ENCODE measurements at regions not wholly inside any gene's neighbourhood (a gene's known extent, or its start where the extent isn't known, plus 50 kb on each side); places are given as distances from the start of the nearest gene placed in this dataset.
"Not testable (repeated sequence)": the region's sequence is repeated elsewhere in the genome, so short reads cannot be mapped to it uniquely, and the experiment has no call there.

GRCh38 chr2:133888621-133889219 lies 320.5 kb upstream of the NCKAP5 start:
- DNase-seq = no peak
- intact Hi-C loops (cut with micrococcal nuclease) = loop anchor here (5.0 to 10.0 kb wide), 2 partner anchors 319 to 1006 kb away; no protein-coding TSS in a partner anchor
- H3K27me3 Mint-ChIP-seq (ENCODE audit: low read depth) = peaks cover 10% of the 10 kb centered on the region
- no peak overlapping the region for H3K27ac Mint-ChIP-seq
- CTCF ChIA-PET = no interaction called here
- H3K4me3 Mint-ChIP-seq = no peak overlapping the region
- no peaks in the 10 kb centered on the region for H3K36me3 Mint-ChIP-seq (ENCODE audit: low read depth)
- H3K4me1 Mint-ChIP-seq (ENCODE audit: low read depth) = no peaks in the 10 kb centered on the region
- H3K9me3 Mint-ChIP-seq = peaks cover 2% of the 10 kb centered on the region

GRCh38 chr2:133892352-133892913 lies 324.2 kb upstream of the NCKAP5 start:
- no peaks in the 10 kb centered on the region for H3K36me3 Mint-ChIP-seq (ENCODE audit: low read depth)
- no peak overlapping the region for H3K27ac Mint-ChIP-seq
- no peak for DNase-seq
- intact Hi-C loops (cut with micrococcal nuclease) = no loop called here
- CTCF ChIA-PET = no interaction called here
- peaks cover 8% of the 10 kb centered on the region for H3K27me3 Mint-ChIP-seq (ENCODE audit: low read depth)
- H3K4me1 Mint-ChIP-seq (ENCODE audit: low read depth) = no peaks in the 10 kb centered on the region
- no peak overlapping the region for H3K4me3 Mint-ChIP-seq
- H3K9me3 Mint-ChIP-seq = peaks cover 5% of the 10 kb centered on the region

GRCh38 chr2:133894429-133894828 lies 326.2 kb upstream of the NCKAP5 start:
- Mint-ChIP-seq H3K27ac (no peak overlapping the region), H3K4me3 (no peak overlapping the region), H3K9me3 (peaks cover 5% of the 10 kb centered on the region), H3K4me1 (ENCODE audit: low read depth) (no peaks in the 10 kb centered on the region), H3K36me3 (ENCODE audit: low read depth) (no peaks in the 10 kb centered on the region), H3K27me3 (ENCODE audit: low read depth) (peaks cover 8% of the 10 kb centered on the region)
- CTCF ChIA-PET = no interaction called here
- intact Hi-C loops (cut with micrococcal nuclease) = no loop called here
- DNase-seq = no peak

- H3K4me3 Mint-ChIP-seq; H3K9me3 Mint-ChIP-seq; H3K27ac Mint-ChIP-seq; H3K4me1 Mint-ChIP-seq (ENCODE audit: low read depth); intact Hi-C loops (cut with micrococcal nuclease); H3K36me3 Mint-ChIP-seq (ENCODE audit: low read depth); DNase-seq: not testable (repeated sequence)
- H3K27me3 Mint-ChIP-seq (ENCODE audit: low read depth) = peaks cover 20% of the 10 kb centered on the region
- CTCF ChIA-PET = interaction anchor here (1.1 kb wide), 1 partner anchor 11 kb away, joined by 3 read pairs; no protein-coding TSS in a partner anchor
Observed at GRCh38 chr2:133897838-133898237, 329.6 kb upstream of the NCKAP5 start.

GRCh38 chr2:133900909-133901308 lies 332.6 kb upstream of the NCKAP5 start:
- no peaks in the 10 kb centered on the region for H3K9me3 Mint-ChIP-seq
- intact Hi-C loops (cut with micrococcal nuclease) = no loop called here
- H3K27ac Mint-ChIP-seq = no peak overlapping the region
- H3K27me3 Mint-ChIP-seq (ENCODE audit: low read depth) = peaks cover 19% of the 10 kb centered on the region
- H3K4me1 Mint-ChIP-seq (ENCODE audit: low read depth) = no peaks in the 10 kb centered on the region
- no peak overlapping the region for H3K4me3 Mint-ChIP-seq
- DNase-seq = no peak
- CTCF ChIA-PET = no interaction called here
- no peaks in the 10 kb centered on the region for H3K36me3 Mint-ChIP-seq (ENCODE audit: low read depth)

GRCh38 chr2:133906396-133906795 lies 338.1 kb upstream of the NCKAP5 start:
- Mint-ChIP-seq H3K36me3 (ENCODE audit: low read depth) (peaks cover 2% of the 10 kb centered on the region), H3K4me3 (no peak overlapping the region), H3K27me3 (ENCODE audit: low read depth) (peaks cover 35% of the 10 kb centered on the region), H3K9me3 (peaks cover 3% of the 10 kb centered on the region), H3K27ac (no peak overlapping the region), H3K4me1 (ENCODE audit: low read depth) (no peaks in the 10 kb centered on the region)
- CTCF ChIA-PET = no interaction called here
- intact Hi-C loops (cut with micrococcal nuclease) = no loop called here
- DNase-seq = no peak

DNA sequence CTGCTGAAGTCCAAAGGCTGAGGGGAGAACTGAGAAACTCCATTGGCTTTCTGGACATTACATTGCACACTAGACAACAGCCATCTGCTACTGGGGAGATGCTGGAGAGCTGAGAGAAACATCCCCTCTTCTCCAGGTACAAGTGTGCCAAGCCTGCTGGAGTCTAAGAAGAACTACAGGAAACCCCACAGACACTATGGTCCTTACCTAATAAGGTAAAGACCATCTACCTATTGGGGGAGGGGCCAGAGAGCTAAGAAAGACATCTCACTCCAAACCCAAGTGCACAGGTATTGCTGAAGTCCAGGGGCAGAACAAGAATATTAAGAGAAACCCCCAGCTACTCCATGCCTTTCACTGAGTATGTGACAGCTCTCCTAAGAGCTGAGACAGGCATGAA lies 338.7 kb upstream of the NCKAP5 start:
- CTCF ChIA-PET = no interaction called here
- Mint-ChIP-seq H3K9me3 (peaks cover 3% of the 10 kb centered on the region), H3K4me1 (ENCODE audit: low read depth) (no peaks in the 10 kb centered on the region), H3K4me3 (no peak overlapping the region), H3K27ac (no peak overlapping the region), H3K36me3 (ENCODE audit: low read depth) (peaks cover 2% of the 10 kb centered on the region), H3K27me3 (ENCODE audit: low read depth) (peaks cover 35% of the 10 kb centered on the region)
- DNase-seq = no peak
- intact Hi-C loops (cut with micrococcal nuclease) = no loop called here

DNA sequence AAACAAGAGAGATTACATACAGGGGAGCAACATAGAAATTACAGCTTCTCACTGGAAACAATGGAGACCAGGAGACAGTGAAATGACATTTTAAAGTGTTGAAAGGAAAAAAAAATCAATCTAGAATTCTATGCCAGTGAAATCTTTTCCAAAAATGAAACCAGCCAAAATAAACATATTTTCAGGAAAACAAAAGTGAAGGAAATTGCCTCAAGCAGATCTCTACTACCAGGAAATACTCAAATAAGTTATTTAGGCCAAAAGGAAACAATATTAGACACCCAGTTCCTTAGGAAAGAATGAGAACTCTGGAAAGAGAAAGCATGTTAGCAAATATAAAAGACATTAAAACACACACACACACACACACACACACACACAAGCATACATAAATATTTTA lies 339.9 kb upstream of the NCKAP5 start:
- peaks cover 3% of the 10 kb centered on the region for H3K9me3 Mint-ChIP-seq
- peaks cover 27% of the 10 kb centered on the region for H3K27me3 Mint-ChIP-seq (ENCODE audit: low read depth)
- CTCF ChIA-PET = no interaction called here

GRCh38 chr2:133918141-133918540 lies 335.7 kb upstream of the MGAT5 start:
- H3K4me3 Mint-ChIP-seq = no peak overlapping the region
- intact Hi-C loops (cut with micrococcal nuclease) = no loop called here

More for the DNA sequence above, 339.9 kb upstream of the NCKAP5 start:
- H3K4me3 Mint-ChIP-seq = no peak overlapping the region
- H3K27ac Mint-ChIP-seq = no peak overlapping the region
- intact Hi-C loops (cut with micrococcal nuclease) = no loop called here
- DNase-seq = no peak
- no peaks in the 10 kb centered on the region for H3K4me1 Mint-ChIP-seq (ENCODE audit: low read depth)
- H3K36me3 Mint-ChIP-seq (ENCODE audit: low read depth) = peaks cover 2% of the 10 kb centered on the region

GRCh38 chr2:133919285-133919684 lies 334.6 kb upstream of the MGAT5 start:
- Mint-ChIP-seq H3K9me3 (no peaks in the 10 kb centered on the region), H3K4me3 (no peak overlapping the region), H3K27me3 (ENCODE audit: low read depth) (peaks cover 4% of the 10 kb centered on the region), H3K36me3 (ENCODE audit: low read depth) (no peaks in the 10 kb centered on the region), H3K27ac (no peak overlapping the region), H3K4me1 (ENCODE audit: low read depth) (no peaks in the 10 kb centered on the region)
- CTCF ChIA-PET = no interaction called here
- intact Hi-C loops (cut with micrococcal nuclease) = no loop called here
- no peak for DNase-seq

More at GRCh38 chr2:133918141-133918540, 335.7 kb upstream of the MGAT5 start:
- DNase-seq = no peak
- Mint-ChIP-seq H3K4me1 (ENCODE audit: low read depth) (no peaks in the 10 kb centered on the region), H3K27ac (no peak overlapping the region), H3K27me3 (ENCODE audit: low read depth) (peaks cover 4% of the 10 kb centered on the region), H3K36me3 (ENCODE audit: low read depth) (no peaks in the 10 kb centered on the region), H3K9me3 (no peaks in the 10 kb centered on the region)
- CTCF ChIA-PET = no interaction called here

DNA sequence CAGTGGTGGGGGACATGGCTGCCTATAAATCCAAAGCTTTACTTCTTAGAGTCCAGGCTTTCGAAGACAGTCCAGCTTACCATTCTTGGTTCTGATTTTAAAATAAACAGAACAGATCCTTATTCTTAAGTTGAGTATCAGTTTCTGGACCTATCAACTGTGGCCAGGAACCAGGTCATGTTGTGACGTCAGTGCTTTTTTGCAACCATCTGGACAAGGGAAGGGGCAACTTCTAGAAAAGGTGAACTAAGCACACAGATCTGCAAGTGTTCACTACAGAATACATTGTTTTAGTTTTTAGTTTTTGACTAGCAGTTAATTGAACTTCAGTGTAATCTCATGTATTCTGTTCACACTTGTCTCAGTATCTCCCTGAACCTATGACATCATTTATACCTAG lies 326.0 kb upstream of the MGAT5 start:
- H3K36me3 Mint-ChIP-seq (ENCODE audit: low read depth) = no peaks in the 10 kb centered on the region
- H3K9me3 Mint-ChIP-seq = no peaks in the 10 kb centered on the region
- intact Hi-C loops (cut with micrococcal nuclease) = no loop called here
- H3K4me3 Mint-ChIP-seq = no peak overlapping the region
- peaks cover 12% of the 10 kb centered on the region for H3K27me3 Mint-ChIP-seq (ENCODE audit: low read depth)
- no peak overlapping the region for H3K27ac Mint-ChIP-seq
- DNase-seq = no peak
- CTCF ChIA-PET = no interaction called here
- H3K4me1 Mint-ChIP-seq (ENCODE audit: low read depth) = no peaks in the 10 kb centered on the region

GRCh38 chr2:133936096-133936495 lies 317.8 kb upstream of the MGAT5 start:
- CTCF ChIA-PET = no interaction called here
- intact Hi-C loops (cut with micrococcal nuclease) = no loop called here
- Mint-ChIP-seq H3K27me3 (ENCODE audit: low read depth) (peaks cover 5% of the 10 kb centered on the region), H3K27ac (no peak overlapping the region), H3K9me3 (no peaks in the 10 kb centered on the region), H3K4me1 (ENCODE audit: low read depth) (no peaks in the 10 kb centered on the region), H3K4me3 (no peak overlapping the region), H3K36me3 (ENCODE audit: low read depth) (no peaks in the 10 kb centered on the region)
- no peak for DNase-seq

GRCh38 chr2:133936601-133937000 lies 317.3 kb upstream of the MGAT5 start:
- Mint-ChIP-seq H3K27ac (no peak overlapping the region), H3K36me3 (ENCODE audit: low read depth) (no peaks in the 10 kb centered on the region), H3K27me3 (ENCODE audit: low read depth) (peaks cover 5% of the 10 kb centered on the region), H3K9me3 (no peaks in the 10 kb centered on the region), H3K4me1 (ENCODE audit: low read depth) (no peaks in the 10 kb centered on the region), H3K4me3 (no peak overlapping the region)
- intact Hi-C loops (cut with micrococcal nuclease) = no loop called here
- DNase-seq = no peak
- CTCF ChIA-PET = no interaction called here

All from activated naive CD4-positive, alpha-beta T cell treated with anti-CD3 and anti-CD28 coated beads for 36 hours (primary cell).